SH-SY5Y (cell line): ENCODE measurements at regions not wholly inside any gene's neighbourhood (a gene's known extent, or its start where the extent isn't known, plus 50 kb on each side); places are given as distances from the start of the nearest gene placed in this dataset.

Source experiments
- GATA2 ChIP-seq: IDR thresholded peaks from 2 replicates; pipeline ENCODE4 v1.6.1; 2011; ENCODE audit warnings: mild to moderate bottlenecking, low read depth, low read length
- GATA3 ChIP-seq: IDR thresholded peaks from 2 replicates; pipeline ENCODE4 v1.6.1; 2011; ENCODE audit warnings: low read depth, mild to moderate bottlenecking, low read length, moderate library complexity

DNA sequence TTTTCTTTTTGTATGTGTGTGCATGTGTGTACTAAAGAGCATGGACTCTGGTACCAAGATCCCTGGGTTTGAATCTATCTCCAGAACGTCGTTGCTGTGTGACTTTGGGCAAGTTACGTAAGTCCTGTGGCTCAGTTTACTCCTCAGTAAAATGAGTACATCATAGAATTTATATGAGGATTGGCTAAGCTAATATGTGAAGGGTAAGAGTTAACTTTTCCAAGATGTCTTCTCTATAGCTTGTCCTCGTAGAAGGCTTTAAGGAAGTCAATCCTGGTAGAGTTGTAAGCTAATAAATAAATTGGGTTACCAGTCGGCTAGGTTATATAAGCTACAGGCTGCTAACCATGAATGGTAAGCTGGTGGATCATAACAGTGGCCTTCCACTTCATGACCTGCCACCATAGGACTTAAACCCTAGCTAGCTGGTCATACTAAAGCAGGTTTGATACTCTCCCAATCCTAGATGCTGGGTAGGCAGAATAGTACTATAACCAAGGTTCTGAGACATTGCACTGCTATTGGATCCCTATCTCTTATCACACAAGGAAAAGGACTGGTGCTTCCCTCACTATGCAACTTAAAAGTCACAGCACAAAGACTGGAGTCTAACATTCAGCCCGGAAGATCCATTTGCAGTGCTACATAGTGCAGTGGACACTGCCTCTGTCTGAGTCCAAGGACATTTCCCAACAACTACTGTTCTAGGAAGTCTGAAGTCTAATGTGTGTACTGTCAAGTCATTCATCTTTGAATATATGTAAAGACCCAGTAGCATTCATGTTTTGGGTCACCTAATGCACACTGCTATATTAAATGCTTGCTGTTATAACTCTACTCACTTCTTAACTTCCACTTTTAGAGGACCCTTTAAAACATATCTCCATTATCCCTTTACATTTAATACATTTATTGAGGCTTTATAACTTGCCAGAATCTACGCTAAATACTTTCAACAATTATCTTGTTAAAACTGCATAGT, 156.2 kb downstream of the CRPPA start:
- no peak for TF ChIP-seq GATA3
- TF ChIP-seq GATA2: no peak

GRCh38 chr7:16264036-16264819, 157.1 kb downstream of the CRPPA start:
- TF ChIP-seq GATA2 (no peak), GATA3 (no peak)

- TF ChIP-seq GATA3: no peak
- TF ChIP-seq GATA2: no peak
Measured at GRCh38 chr7:16261654-16262053, 159.7 kb downstream of the CRPPA start.

- TF ChIP-seq GATA3 (no peak), GATA2 (no peak)
Measured at GRCh38 chr7:16261100-16261499, 160.2 kb downstream of the CRPPA start.

GRCh38 chr7:16260236-16260728, 161.1 kb downstream of the CRPPA start:
- TF ChIP-seq GATA2 (no peak), GATA3 (no peak)

DNA sequence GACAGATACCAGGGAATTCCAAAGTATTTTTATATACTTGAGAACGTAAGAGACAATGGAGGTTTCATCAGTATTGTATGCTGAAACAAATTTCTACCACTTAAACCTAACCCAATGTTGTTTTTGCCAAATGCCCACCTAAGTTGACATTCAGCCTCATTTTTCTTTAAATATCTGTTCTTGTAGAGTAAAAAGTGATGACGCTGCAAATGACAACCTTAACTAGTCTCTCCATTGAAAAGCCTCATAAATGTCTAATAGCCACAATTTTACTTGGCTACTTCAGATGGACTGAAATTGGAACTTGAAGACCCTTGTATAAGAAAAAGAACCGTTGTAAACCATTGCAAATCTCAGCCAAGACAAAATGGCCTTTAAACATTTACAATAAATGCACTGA, 176.9 kb downstream of the CRPPA start:
- TF ChIP-seq GATA2 (no peak), GATA3 (no peak)

DNA sequence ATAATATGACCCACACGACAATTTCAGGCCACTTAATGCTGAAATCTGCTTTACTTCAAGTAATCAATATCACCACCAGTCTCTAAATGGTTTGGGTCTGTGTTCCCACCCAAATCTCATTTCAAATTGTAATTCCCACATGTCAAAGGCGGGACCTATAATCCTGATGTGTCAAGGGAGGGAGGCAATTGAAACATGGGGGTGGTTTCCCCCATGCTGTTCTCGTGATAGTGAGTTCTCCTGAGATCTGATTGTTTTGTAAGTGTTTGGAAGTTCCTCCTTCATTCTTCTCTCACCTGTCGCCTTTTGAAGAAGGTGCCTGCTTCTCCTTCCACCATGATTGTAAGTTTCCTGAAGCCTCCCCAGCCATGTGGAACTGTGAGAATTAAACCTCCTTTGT, 178.4 kb downstream of the CRPPA start:
- TF ChIP-seq GATA3 (no peak), GATA2 (no peak)

- TF ChIP-seq GATA2 (no peak), GATA3 (no peak)
Measured at GRCh38 chr7:16241017-16241416, 180.3 kb downstream of the CRPPA start.

DNA sequence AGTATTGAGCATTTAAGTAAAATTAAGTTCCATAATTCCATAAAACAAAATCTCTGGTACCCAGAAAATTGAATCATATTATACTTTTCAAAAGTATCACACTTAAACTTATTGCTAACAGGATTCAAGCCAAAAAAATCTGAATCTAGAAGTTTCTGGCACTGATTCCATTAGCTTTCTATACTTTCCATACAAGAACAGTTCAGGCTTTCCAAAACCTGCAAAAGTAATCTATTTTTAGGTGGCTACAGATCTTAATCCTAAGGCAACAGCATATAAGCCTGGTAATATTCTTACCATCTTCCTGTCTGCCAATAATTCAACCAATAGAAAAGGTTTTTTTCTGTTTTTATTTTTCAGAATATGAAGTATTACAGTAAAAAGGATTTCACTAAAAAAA, 185.0 kb downstream of the CRPPA start:
- no peak for TF ChIP-seq GATA2
- no peak for TF ChIP-seq GATA3

GRCh38 chr7:16235147-16236114, 185.9 kb downstream of the CRPPA start:
- TF ChIP-seq GATA3 (no peak), GATA2 (no peak)

DNA sequence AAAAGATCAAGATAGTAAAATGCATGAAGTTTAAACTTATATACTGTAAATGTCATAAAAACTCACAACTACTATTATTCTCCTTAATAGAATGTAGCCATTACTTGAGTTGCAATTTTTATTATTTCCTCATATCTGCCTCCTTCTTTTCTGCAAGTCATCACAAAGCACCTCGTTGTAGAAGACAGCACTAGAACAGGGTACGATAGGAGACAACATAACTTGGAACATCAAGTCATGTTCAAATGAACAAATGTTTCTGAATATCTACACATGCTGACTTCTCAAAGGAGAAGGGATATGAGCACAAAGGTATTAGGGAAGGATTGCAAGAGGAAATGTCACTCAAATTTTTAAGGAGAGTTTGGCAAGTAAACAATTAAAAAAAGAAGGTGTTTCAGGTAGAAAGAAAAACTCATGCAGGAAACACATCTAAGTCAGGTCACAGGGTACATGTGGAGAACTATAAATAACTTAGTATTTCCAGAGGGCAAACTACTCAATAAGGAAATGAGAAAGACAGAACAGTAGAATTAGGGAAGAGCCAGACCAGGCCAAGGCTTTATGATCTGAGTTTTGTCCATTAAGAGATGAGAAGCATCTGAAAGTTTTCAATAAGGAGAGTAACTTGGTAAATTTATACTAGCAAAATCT, 186.7 kb downstream of the CRPPA start:
- TF ChIP-seq GATA2 (no peak), GATA3 (no peak)

DNA sequence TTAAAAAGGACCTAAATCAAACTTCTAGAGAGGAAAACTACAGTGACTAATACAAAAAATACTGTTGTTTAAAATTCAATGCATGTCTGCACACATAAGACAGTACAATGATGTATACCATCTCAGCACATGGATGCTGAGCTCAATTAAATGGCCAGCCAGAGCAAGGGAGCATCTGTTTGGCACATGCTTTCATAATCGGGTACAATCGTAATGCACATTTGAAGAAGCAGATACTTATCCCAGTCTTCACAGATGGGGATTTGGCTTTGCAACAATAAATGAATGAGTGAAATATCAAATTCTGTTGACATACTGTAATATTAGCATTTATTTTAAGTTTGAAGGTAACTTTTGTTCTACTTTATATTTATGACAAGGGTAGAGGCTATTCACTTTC, 187.8 kb downstream of the CRPPA start:
- TF ChIP-seq GATA2 (peak; percentile 57; the same call in 1 of the 2 replicates), GATA3 (peak; percentile 62)

DNA sequence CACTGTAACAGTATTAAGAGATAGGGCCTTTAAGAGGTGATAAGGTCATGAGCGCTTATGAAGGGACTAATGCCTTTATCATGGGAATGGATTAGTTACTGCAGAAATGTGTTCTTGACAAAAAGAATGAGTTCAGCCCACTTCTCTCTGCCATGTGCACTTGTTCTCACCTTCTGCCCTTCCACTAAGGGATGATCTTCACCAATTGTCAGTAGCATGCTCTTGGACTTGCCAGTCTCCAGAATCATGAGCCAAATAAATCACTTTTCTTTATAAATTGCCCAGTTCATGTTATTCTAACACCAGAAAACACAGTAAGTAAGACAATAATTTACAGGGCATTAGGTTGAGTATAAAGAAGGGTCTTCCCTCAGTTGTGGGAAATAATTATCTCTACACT, 189.1 kb downstream of the CRPPA start:
- no peak for TF ChIP-seq GATA2
